ENCODE measurements at regions not wholly inside any gene's neighbourhood (a gene's known extent, or its start where the extent isn't known, plus 50 kb on each side); places are given as distances from the start of the nearest gene placed in this dataset.
"Not testable (repeated sequence)": the region's sequence is repeated elsewhere in the genome, so short reads cannot be mapped to it uniquely, and the experiment has no call there.

DNA sequence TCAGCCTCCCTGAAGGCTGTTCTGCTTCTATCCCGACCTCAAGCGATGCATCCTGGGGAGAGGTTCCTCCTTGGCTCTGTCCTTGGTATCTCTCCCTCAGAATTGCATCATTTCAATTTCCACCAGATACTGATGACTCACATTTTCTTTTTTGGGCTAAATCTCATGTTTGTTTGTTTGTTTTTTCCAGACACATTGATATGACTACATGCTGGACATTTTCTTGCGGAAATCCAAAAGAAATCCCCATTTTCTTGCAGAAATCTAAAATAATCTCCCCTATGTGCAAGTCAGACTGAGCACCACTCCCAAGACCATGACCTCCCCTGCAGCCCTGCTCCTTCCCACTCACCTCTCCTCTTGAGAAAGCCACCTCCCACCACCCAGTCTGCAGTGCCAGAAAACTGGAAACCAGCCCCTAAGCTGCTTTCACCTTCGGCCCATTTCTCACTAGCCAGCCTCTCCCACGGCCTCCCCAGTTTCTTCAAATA lies 260.2 kb upstream of the PRKCQ start:
- DNase-seq (ENCODE audit: extremely low read depth, low read depth), result peak; percentile 17
- TF ChIP-seq, protein P1, sequence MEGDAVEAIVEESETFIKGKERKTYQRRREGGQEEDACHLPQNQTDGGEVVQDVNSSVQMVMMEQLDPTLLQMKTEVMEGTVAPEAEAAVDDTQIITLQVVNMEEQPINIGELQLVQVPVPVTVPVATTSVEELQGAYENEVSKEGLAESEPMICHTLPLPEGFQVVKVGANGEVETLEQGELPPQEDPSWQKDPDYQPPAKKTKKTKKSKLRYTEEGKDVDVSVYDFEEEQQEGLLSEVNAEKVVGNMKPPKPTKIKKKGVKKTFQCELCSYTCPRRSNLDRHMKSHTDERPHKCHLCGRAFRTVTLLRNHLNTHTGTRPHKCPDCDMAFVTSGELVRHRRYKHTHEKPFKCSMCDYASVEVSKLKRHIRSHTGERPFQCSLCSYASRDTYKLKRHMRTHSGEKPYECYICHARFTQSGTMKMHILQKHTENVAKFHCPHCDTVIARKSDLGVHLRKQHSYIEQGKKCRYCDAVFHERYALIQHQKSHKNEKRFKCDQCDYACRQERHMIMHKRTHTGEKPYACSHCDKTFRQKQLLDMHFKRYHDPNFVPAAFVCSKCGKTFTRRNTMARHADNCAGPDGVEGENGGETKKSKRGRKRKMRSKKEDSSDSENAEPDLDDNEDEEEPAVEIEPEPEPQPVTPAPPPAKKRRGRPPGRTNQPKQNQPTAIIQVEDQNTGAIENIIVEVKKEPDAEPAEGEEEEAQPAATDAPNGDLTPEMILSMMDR (IDR thresholded peaks at IDR 0.05; ENCODE audit: low read depth, low read length, missing control alignments), result no peak
- no peak overlapping the region for H3K4me3 ChIP-seq (replicated peaks; ENCODE audit: low read depth, low read length)

DNA sequence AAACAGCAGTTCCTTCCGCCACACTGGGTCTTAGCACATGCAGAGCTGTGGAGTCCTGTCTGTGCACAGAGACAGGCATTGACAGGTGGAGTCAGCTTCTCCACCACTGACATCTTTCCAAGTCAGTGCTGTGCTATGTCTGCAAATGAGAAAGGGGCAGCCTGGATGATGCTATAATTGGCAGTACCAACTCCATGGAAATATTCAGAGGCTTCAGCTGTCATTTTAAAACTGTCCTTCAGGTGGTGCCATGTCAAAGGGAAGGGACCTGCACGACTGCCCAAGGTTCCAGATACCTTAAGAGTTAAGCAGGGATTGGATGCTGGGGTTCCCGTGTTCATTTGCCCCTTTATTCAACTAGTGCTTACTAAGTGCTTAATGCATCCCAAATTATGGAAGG lies 258.0 kb upstream of the PRKCQ start:
- no peak overlapping the region for H3K4me3 ChIP-seq (replicated peaks; ENCODE audit: low read depth, low read length)
- TF ChIP-seq, protein P1 (IDR thresholded peaks at IDR 0.05; ENCODE audit: low read depth, low read length, missing control alignments), result peak; percentile 32
- DNase-seq (ENCODE audit: extremely low read depth, low read depth), result no peak

DNA sequence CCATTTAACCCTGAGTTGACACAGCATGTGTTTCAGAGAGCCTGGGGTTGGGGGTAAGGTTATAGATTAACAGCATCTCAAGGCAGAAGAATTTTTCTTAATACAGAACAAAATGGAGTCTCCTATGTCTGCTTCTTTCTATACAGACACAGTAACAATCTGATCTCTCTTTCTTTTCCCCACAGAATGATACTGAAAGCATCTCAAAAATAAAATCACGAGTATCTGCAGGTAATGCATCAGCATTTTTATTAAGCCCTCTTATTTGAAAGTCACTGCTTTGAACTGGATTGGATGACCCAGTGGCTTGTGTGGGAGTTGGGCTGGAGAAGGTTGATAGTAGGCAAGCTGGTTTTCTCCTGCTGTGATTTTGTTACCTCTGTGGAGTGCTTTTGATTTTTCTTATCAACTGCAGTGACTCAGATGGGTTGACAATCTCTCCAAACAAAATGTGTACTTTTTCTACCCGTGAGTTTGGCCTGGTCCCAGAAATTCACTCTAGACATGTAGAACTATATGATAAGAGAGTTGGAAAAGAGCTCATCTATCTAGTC lies 253.5 kb upstream of the PRKCQ start:
- TF ChIP-seq, protein P1 (IDR thresholded peaks at IDR 0.05; ENCODE audit: low read depth, low read length, missing control alignments), result no peak
- DNase-seq (ENCODE audit: extremely low read depth, low read depth), result no peak
- no peak overlapping the region for H3K4me3 ChIP-seq (replicated peaks; ENCODE audit: low read depth, low read length)

DNA sequence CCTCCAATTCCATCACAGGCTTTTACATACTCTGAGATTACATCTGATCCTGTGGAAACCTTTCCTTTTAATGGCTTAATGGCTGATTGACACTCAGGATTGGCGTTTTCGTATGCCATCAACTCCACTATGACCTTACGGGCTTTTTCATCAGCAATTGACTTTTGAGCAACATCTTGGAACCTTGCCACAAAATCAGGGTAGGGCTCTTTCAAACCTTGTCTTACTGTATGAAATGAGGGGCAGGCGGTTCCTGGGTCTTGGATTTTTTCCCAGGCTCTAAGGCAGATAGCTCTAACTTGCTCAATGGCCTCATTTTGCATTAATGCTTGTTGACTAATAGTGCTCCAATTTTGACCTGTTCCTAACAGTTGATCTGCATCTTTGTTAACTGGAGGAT lies 250.9 kb upstream of the PRKCQ start:
- DNase-seq (ENCODE audit: extremely low read depth, low read depth); H3K4me3 ChIP-seq (replicated peaks; ENCODE audit: low read depth, low read length): not testable (repeated sequence)

DNA sequence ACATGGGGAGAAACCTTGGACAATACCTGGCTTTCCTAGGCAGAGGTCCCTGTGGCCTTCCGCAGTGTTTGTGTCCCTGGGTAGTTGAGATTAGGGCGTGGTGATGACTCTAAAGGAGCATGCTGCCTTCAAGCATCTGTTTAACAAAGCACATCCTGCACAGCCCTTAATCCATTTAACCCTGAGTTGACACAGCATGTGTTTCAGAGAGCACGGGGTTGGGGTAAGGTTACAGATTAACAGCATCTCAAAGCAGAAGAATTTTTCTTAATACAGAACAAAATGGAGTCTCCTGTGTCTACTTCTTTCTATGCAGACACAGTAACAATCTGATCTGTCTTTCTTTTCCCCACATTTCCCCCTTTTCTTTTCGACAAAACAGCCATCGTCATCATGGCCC lies 244.7 kb upstream of the PRKCQ start:
- H3K4me3 ChIP-seq (replicated peaks; ENCODE audit: low read depth, low read length); DNase-seq (ENCODE audit: extremely low read depth, low read depth): not testable (repeated sequence)

DNA sequence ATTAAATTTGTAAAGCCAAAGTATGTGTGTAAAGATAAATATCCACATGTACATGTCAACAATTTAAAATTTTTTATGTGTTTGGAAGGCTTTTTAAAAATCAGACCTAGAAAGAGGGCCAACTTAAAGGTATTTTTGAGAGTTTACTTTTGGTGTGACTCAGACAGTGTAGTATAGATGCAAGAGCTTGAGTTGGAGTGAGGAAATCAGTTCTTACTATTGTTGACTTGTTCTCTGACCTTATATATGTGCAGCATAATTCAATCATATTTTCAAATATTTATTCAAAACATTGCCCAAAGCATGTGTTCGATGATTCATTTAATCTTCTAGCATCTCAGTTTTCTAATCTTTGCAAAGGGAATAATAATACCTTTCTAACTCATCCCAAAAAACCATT lies 243.7 kb upstream of the PRKCQ start:
- DNase-seq (ENCODE audit: extremely low read depth, low read depth), result no peak
- H3K4me3 ChIP-seq (replicated peaks; ENCODE audit: low read depth, low read length), result no peak overlapping the region
- TF ChIP-seq, protein P1 (IDR thresholded peaks at IDR 0.05; ENCODE audit: low read depth, low read length, missing control alignments), result no peak

DNA sequence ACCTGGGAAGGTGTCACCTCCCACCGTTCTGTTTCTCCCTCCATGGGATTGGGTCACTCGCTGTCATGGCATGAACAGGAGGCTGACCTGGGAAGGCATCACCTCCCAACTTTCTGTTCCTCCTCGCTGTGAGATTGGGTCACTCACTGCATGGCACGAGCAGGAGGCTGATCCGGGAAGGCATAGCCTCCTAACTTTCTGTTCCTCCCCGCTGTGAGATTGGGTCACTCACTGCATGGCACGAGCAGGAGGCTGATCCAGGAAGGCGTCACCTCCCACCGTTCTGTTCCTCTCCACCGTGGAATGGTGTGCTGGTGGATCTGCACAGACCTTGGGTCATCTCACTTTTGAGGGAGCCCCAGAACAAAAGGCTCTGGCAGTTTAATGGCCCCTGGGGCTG lies 239.2 kb upstream of the PRKCQ start:
- no peak overlapping the region for H3K4me3 ChIP-seq (replicated peaks; ENCODE audit: low read depth, low read length)
- TF ChIP-seq, protein P1 (IDR thresholded peaks at IDR 0.05; ENCODE audit: low read depth, low read length, missing control alignments), result no peak
- DNase-seq (ENCODE audit: extremely low read depth, low read depth), result no peak

DNA sequence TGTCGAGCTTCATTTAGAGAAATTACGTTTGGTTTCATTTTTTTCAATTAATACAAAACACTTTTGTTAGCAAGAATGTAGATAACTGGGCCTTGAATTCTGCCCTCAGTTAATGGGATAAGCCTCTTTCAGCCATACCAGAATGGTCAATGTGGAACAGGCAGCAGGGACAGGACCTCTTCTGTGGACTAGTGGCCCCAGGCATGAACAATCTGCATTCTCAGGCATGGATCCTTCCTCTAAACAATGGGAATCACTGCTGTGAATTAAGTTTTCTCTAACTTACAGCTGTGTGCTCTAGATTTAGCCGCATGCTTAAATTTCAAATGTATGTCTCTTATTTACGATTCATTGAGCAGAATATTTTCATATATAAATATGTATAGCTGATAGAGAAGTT lies 237.7 kb upstream of the PRKCQ start:
- TF ChIP-seq, protein P1 (IDR thresholded peaks at IDR 0.05; ENCODE audit: low read depth, low read length, missing control alignments), result no peak
- H3K4me3 ChIP-seq (replicated peaks; ENCODE audit: low read depth, low read length), result no peak overlapping the region
- DNase-seq (ENCODE audit: extremely low read depth, low read depth), result no peak

Data from HFF-Myc (cell line).